ENCODE measurements at regions not wholly inside any gene's neighbourhood (a gene's known extent, or its start where the extent isn't known, plus 50 kb on each side); places are given as distances from the start of the nearest gene placed in this dataset.

DNA sequence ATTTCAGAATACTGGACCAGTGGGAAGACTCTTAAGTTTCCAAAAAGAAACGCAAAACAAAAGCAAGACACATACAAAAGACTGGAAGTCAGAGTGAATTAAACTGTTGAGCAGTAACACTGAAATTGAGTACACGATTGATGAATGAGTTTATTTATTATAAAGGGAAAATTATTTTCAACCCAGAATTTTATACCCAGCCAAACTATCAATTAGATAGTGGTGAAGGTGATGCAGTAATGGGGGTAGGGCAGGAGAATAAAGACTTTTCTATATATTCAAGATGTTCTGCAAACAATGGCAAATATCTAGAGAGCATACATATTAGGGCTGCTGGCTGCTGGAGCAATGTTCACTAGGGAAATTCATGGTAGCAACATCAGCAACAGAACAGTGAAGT lies 143.7 kb upstream of the NPVF start:
- DNase-seq: no peak
- H3K27ac Mint-ChIP-seq: no peak overlapping the region
- no CpG with 5 or more reads among the region's 2 CpGs for WGBS (ENCODE audit: insufficient coverage)
- H3K27ac ChIP-seq (ENCODE audit: low read length): no peak overlapping the region
- no peak for ATAC-seq (replicated peaks in 1 of 4)
- H3K4me3 ChIP-seq (ENCODE audit: control insufficient read depth in 1 of 2, extremely low read depth in 1 of 2, low read length in 1 of 2): no peak overlapping the region
- peaks cover 16 to 21% of the 10 kb centered on the region in 2 donors for H3K27me3 Mint-ChIP-seq
- H3K4me1 ChIP-seq (ENCODE audit: control insufficient read depth in 1 of 2, extremely low read depth in 1 of 2, insufficient read depth in 2 of 2, low read length in 2 of 2): no peaks in the 10 kb centered on the region
- no peaks in the 10 kb centered on the region for H3K36me3 Mint-ChIP-seq
- ChIA-PET CTCF (no interaction called here), POLR2A (no interaction called here)
- H3K36me3 ChIP-seq (ENCODE audit: control insufficient read depth in 2 of 2, extremely low read depth in 1 of 2, insufficient read depth in 1 of 2, low read length in 1 of 2): no peaks in the 10 kb centered on the region
- H3K4me3 Mint-ChIP-seq: no peak overlapping the region
- peaks cover 0 to 8% of the 10 kb centered on the region in 2 experiments for H3K27me3 ChIP-seq (replicated peaks in 1 of 2; ENCODE audit: control insufficient read depth in 2 of 2, extremely low read depth in 1 of 2, insufficient read depth in 2 of 2, low read length in 1 of 2)
- peaks cover 0 to 13% (median 5%) of the 10 kb centered on the region in 3 donors for H3K9me3 Mint-ChIP-seq
- no peaks in the 10 kb centered on the region for H3K4me1 Mint-ChIP-seq
- peaks cover 2% of the 10 kb centered on the region for H3K9me3 ChIP-seq

DNA sequence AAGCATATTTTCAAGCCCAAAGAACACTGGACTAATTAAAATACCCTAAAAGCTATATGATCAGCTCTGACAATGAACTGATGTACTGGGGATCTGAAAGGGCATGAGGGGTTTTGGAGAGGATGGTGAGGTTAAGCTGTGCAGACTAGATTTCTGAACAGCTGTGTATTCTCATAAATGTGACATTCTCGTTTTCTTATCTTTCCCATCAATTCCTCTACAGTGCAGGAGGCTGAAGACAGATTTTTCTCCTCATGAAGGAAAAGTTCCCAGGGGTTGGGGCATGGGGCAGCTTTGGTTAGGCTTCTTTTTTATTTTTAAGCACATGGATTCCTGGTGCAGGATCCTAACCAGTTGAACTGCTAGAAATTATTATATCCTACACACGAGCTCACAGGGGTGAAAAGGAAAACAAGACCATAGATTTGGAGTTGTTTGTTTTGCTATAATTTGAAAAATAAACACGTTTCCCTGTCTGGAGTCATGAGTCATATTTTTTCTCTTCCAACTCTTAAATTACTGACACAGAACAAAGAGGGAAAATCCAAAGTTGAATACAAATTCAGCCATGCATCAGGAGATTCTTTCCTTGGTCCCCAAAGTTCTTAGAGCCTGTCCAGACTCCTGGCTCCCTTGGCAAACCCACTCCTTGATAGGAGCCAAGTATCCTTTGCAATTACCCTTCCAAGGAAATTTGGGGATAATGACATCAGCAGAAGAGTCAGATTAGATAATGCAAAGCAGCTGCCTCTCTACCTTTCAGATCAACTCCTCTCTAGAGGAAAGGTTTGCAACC lies 147.7 kb upstream of the NPVF start:
- H3K9me3 ChIP-seq: peaks cover 2% of the 10 kb centered on the region
- H3K4me3 Mint-ChIP-seq: no peak overlapping the region
- ATAC-seq (replicated peaks in 1 of 4) (no peak), DNase-seq (no peak)
- ChIA-PET CTCF (interaction anchor here in 1 of 2 donors (2.0 kb wide), 1 partner anchor 15 kb away, joined by 5 read pairs; no protein-coding TSS in a partner anchor), POLR2A (no interaction called here)
- no peak overlapping the region for H3K27ac Mint-ChIP-seq
- no peaks in the 10 kb centered on the region for H3K27me3 ChIP-seq (replicated peaks in 1 of 2; ENCODE audit: control insufficient read depth in 2 of 2, extremely low read depth in 1 of 2, insufficient read depth in 2 of 2, low read length in 1 of 2)
- peaks cover 0 to 13% (median 5%) of the 10 kb centered on the region in 3 donors for H3K9me3 Mint-ChIP-seq
- no peak overlapping the region for H3K4me3 ChIP-seq (ENCODE audit: control insufficient read depth in 1 of 2, extremely low read depth in 1 of 2, low read length in 1 of 2)
- H3K4me1 ChIP-seq (ENCODE audit: control insufficient read depth in 1 of 2, extremely low read depth in 1 of 2, insufficient read depth in 2 of 2, low read length in 2 of 2): no peaks in the 10 kb centered on the region
- H3K4me1 Mint-ChIP-seq: no peaks in the 10 kb centered on the region
- H3K27ac ChIP-seq (ENCODE audit: low read length): no peak overlapping the region
- no peaks in the 10 kb centered on the region for H3K36me3 Mint-ChIP-seq
- no CpG with 5 or more reads among the region's 3 CpGs for WGBS (ENCODE audit: insufficient coverage)
- H3K36me3 ChIP-seq (ENCODE audit: control insufficient read depth in 2 of 2, extremely low read depth in 1 of 2, insufficient read depth in 1 of 2, low read length in 1 of 2): no peaks in the 10 kb centered on the region
- peaks cover 5 to 9% of the 10 kb centered on the region in 2 donors for H3K27me3 Mint-ChIP-seq

DNA sequence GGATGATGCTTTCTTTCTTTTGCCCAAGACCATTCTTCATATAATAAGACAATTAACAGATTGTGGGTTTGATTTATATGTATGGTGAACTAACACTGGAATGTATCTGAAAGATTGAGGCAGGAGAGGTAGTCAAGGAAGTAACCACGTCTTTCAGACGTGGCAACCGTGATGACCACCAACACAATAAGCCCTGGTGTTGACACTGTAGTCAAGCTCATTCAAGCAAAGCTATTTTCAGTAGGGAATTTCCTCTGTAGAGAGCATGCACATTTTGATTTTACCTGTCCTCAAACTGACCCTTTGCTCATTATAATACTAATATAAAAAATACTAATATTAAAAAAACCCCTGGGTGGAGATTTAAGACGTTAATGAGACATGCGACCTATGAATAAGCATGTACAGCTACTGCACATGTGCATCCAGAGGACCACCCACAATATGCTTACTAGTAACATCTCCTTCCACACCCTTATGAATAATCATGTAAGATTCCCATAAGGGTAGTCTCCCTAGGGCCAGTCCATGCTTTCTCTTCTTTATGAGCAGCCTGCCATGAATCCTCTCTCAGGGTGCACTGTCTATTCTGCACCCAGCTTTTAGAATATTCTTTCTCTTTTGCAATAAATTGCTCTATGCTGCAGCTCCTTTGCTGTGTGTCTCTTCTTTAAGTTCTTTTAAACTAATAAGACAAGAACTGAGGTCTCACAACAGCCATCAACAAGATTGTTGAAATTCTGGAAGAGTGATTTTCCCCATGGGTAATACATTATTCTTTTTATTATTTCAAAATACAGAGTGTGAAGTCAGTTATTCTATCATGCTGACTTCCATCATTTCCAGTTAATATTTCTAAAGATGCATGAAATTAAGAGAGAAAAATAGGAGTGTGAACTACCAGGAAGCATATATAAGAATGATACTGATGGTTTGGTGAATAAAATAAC lies 151.3 kb upstream of the NPVF start:
- no peak for DNase-seq
- H3K4me3 Mint-ChIP-seq: no peak overlapping the region
- ChIA-PET CTCF (no interaction called here), POLR2A (no interaction called here)
- H3K27ac ChIP-seq (ENCODE audit: low read length): no peak overlapping the region
- no peak overlapping the region for H3K27ac Mint-ChIP-seq
- H3K36me3 ChIP-seq (ENCODE audit: control insufficient read depth in 2 of 2, extremely low read depth in 1 of 2, insufficient read depth in 1 of 2, low read length in 1 of 2): no peaks in the 10 kb centered on the region
- H3K36me3 Mint-ChIP-seq: no peaks in the 10 kb centered on the region
- peaks cover 0 to 2% of the 10 kb centered on the region in 2 experiments for H3K27me3 ChIP-seq (replicated peaks in 1 of 2; ENCODE audit: control insufficient read depth in 2 of 2, extremely low read depth in 1 of 2, insufficient read depth in 2 of 2, low read length in 1 of 2)
- no peaks in the 10 kb centered on the region for H3K9me3 ChIP-seq
- no peak overlapping the region for H3K4me3 ChIP-seq (ENCODE audit: control insufficient read depth in 1 of 2, extremely low read depth in 1 of 2, low read length in 1 of 2)
- ATAC-seq (replicated peaks in 1 of 4): no peak
- peaks cover 0 to 2% of the 10 kb centered on the region in 2 experiments for H3K4me1 ChIP-seq (ENCODE audit: control insufficient read depth in 1 of 2, extremely low read depth in 1 of 2, insufficient read depth in 2 of 2, low read length in 2 of 2)
- H3K27me3 Mint-ChIP-seq: peaks cover 6 to 14% of the 10 kb centered on the region in 2 donors
- H3K4me1 Mint-ChIP-seq: no peaks in the 10 kb centered on the region
- H3K9me3 Mint-ChIP-seq: no peaks in the 10 kb centered on the region
- WGBS (ENCODE audit: insufficient coverage): 93% methylated on average over 3 of the region's 5 CpGs

DNA sequence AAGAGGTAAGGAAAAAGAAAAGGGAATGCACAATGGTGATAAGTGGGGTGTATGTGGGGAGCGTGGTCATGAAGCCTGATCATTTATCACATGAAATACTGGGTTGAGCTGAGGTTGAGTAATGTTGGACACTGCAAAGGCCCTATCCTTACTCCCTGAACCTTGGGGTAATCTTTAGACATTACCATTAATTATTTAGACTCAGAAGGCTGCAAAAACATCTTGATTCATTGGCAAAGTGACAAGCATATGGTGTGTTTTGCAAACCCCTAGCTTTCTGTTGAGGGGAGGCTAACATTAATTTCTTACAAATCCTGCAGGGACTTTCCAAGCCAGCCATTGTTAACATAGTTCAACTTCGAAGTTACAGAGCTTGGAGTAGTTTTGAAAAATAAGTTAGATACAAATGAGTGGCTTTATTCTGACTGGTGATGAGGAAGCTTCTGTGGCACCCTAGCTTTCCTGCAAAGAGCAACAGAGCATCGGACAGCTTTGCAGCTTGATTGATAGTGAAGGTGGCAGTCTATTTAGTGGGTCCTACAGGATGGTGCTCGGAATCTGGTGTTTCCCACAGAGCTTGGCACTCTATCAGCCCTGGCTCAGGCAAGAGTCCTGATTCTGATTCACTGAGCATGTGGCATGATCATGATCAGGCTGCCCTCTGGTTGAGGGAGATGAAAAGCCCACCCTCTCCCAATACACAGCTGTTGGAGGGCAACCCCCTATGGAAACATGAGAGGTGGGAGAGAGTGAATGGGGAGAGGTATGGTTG lies 153.7 kb upstream of the NPVF start:
- ChIA-PET CTCF (interaction anchor here (0.6 to 1.2 kb wide), 3 partner anchors 13 to 122 kb away, joined by 3 to 4 read pairs (median 3); no protein-coding TSS in a partner anchor), POLR2A (no interaction called here)
- Mint-ChIP-seq H3K9me3 (no peaks in the 10 kb centered on the region), H3K4me1 (no peaks in the 10 kb centered on the region), H3K27ac (no peak overlapping the region), H3K4me3 (no peak overlapping the region), H3K36me3 (no peaks in the 10 kb centered on the region), H3K27me3 (peaks cover 8 to 10% of the 10 kb centered on the region in 2 donors)
- H3K36me3 ChIP-seq (ENCODE audit: control insufficient read depth in 2 of 2, extremely low read depth in 1 of 2, insufficient read depth in 1 of 2, low read length in 1 of 2): no peaks in the 10 kb centered on the region
- ATAC-seq (replicated peaks in 1 of 4): no peak
- H3K27ac ChIP-seq (ENCODE audit: low read length): no peak overlapping the region
- H3K4me3 ChIP-seq (ENCODE audit: control insufficient read depth in 1 of 2, extremely low read depth in 1 of 2, low read length in 1 of 2): no peak overlapping the region
- H3K4me1 ChIP-seq (ENCODE audit: control insufficient read depth in 1 of 2, extremely low read depth in 1 of 2, insufficient read depth in 2 of 2, low read length in 2 of 2): peaks cover 0 to 2% of the 10 kb centered on the region in 2 experiments
- H3K27me3 ChIP-seq (replicated peaks in 1 of 2; ENCODE audit: control insufficient read depth in 2 of 2, extremely low read depth in 1 of 2, insufficient read depth in 2 of 2, low read length in 1 of 2): peaks cover 0 to 6% of the 10 kb centered on the region in 2 experiments
- no peaks in the 10 kb centered on the region for H3K9me3 ChIP-seq
- no peak for DNase-seq
- 100% methylated on average over 1 of the region's 4 CpGs for WGBS (ENCODE audit: insufficient coverage)

DNA sequence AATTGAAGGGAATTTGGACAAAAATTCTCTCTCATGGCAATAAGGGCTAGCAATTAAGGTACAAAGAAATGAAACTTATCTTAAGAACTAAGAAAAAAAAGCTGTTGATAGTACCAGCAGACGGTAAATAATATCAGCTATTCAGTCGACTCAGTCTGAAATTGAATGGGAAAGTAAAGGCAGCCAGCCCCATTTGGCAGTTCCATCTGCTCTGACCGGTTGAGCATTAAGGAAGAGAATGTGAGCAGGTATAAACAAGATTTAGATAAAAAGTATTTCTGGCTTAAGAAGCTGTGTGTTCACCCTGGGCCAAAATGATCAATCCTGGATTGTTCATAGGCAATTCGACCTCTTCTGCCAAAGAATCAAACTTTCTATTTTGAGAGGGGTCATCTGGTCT lies 154.6 kb upstream of the NPVF start:
- H3K9me3 ChIP-seq: no peaks in the 10 kb centered on the region
- no peak for ATAC-seq (replicated peaks in 1 of 4)
- WGBS (ENCODE audit: insufficient coverage): 100% methylated on average over 1 of the region's 4 CpGs
- ChIA-PET POLR2A (no interaction called here), CTCF (interaction anchor here (0.5 to 1.3 kb wide), 3 partner anchors 122 to 123 kb away, joined by 3 to 4 read pairs (median 3); no protein-coding TSS in a partner anchor)
- Mint-ChIP-seq H3K4me1 (no peaks in the 10 kb centered on the region), H3K27ac (no peak overlapping the region), H3K27me3 (peaks cover 8 to 10% of the 10 kb centered on the region in 2 donors), H3K36me3 (no peaks in the 10 kb centered on the region), H3K4me3 (no peak overlapping the region), H3K9me3 (no peaks in the 10 kb centered on the region)
- DNase-seq: no peak
- H3K27me3 ChIP-seq (replicated peaks in 1 of 2; ENCODE audit: control insufficient read depth in 2 of 2, extremely low read depth in 1 of 2, insufficient read depth in 2 of 2, low read length in 1 of 2): peaks cover 0 to 6% of the 10 kb centered on the region in 2 experiments
- peaks cover 0 to 2% of the 10 kb centered on the region in 2 experiments for H3K4me1 ChIP-seq (ENCODE audit: control insufficient read depth in 1 of 2, extremely low read depth in 1 of 2, insufficient read depth in 2 of 2, low read length in 2 of 2)
- no peak overlapping the region for H3K27ac ChIP-seq (ENCODE audit: low read length)
- H3K36me3 ChIP-seq (ENCODE audit: control insufficient read depth in 2 of 2, extremely low read depth in 1 of 2, insufficient read depth in 1 of 2, low read length in 1 of 2): no peaks in the 10 kb centered on the region
- H3K4me3 ChIP-seq (ENCODE audit: control insufficient read depth in 1 of 2, extremely low read depth in 1 of 2, low read length in 1 of 2): no peak overlapping the region

DNA sequence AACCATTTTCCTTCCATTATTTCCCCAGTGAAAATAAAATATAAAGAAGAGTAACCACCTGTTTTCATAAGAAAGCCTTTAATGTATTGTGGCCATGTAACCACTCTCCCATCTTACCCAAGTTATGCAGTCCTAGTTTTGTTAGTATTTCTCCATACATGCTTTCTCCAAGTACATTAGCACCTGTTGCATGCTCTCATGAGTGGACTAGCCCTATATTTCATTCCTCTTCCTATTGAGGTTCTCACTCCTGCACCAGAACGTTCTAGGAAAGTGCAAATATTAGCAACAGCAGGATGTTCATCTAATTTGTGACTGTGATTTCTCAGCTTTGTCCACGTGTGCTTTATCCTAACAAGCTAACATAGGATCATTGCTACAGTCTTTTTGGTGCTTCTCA lies 155.1 kb upstream of the NPVF start:
- WGBS (ENCODE audit: insufficient coverage): 60% methylated on average over 1 of the region's 2 CpGs
- Histone ChIP-seq H3K4me1 (ENCODE audit: control insufficient read depth in 1 of 2, extremely low read depth in 1 of 2, insufficient read depth in 2 of 2, low read length in 2 of 2) (peaks cover 0 to 2% of the 10 kb centered on the region in 2 experiments), H3K27me3 (replicated peaks in 1 of 2; ENCODE audit: control insufficient read depth in 2 of 2, extremely low read depth in 1 of 2, insufficient read depth in 2 of 2, low read length in 1 of 2) (peaks cover 0 to 6% of the 10 kb centered on the region in 2 experiments), H3K9me3 (no peaks in the 10 kb centered on the region), H3K4me3 (ENCODE audit: control insufficient read depth in 1 of 2, extremely low read depth in 1 of 2, low read length in 1 of 2) (no peak overlapping the region), H3K27ac (ENCODE audit: low read length) (no peak overlapping the region), H3K36me3 (ENCODE audit: control insufficient read depth in 2 of 2, extremely low read depth in 1 of 2, insufficient read depth in 1 of 2, low read length in 1 of 2) (no peaks in the 10 kb centered on the region)
- ChIA-PET CTCF (interaction anchor here (0.5 to 1.3 kb wide), 3 partner anchors 122 to 124 kb away, joined by 3 to 4 read pairs (median 3); no protein-coding TSS in a partner anchor), POLR2A (no interaction called here)
- no peak for DNase-seq
- no peaks in the 10 kb centered on the region for H3K36me3 Mint-ChIP-seq
- H3K9me3 Mint-ChIP-seq: no peaks in the 10 kb centered on the region
- H3K27ac Mint-ChIP-seq: no peak overlapping the region
- no peak for ATAC-seq (replicated peaks in 1 of 4)
- H3K4me3 Mint-ChIP-seq: no peak overlapping the region
- peaks cover 8 to 10% of the 10 kb centered on the region in 2 donors for H3K27me3 Mint-ChIP-seq
- no peaks in the 10 kb centered on the region for H3K4me1 Mint-ChIP-seq
